HAP-1 (cell line): ENCODE measurements at regions not wholly inside any gene's neighbourhood (a gene's known extent, or its start where the extent isn't known, plus 50 kb on each side); places are given as distances from the start of the nearest gene placed in this dataset.
A peak's percentile ranks its signal among the peaks of the same experiment; 100 is the strongest.

Experiments used
- DNase-seq, 2 experiments: peaks; one replicate each; pipeline ENCODE4 v3.0.0-alpha.2; 2016 to 2020; ENCODE audit warnings: low spot score in 2 of 2
- H3K27me3 ChIP-seq: fragments of 250-450 bp; sonication (Bioruptor Pico); 2 replicates; pipeline ENCODE4 v1.5.1; 2020; ENCODE audit warnings: low read depth, mild to moderate bottlenecking, moderate library complexity
- H3K36me3 ChIP-seq: fragments of 250-450 bp; sonication (Bioruptor Pico); replicated peaks from 2 replicates; pipeline ENCODE4 v1.5.1; 2020; ENCODE audit warnings: mild to moderate bottlenecking
- H3K4me1 ChIP-seq: fragments of 250-450 bp; sonication (Bioruptor Pico); 2 replicates; pipeline ENCODE4 v1.5.1; 2020; ENCODE audit warnings: mild to moderate bottlenecking
- H3K4me3 ChIP-seq: fragments of 250-450 bp; sonication (Bioruptor Pico); 2 replicates; pipeline ENCODE4 v1.5.1; 2020; ENCODE audit warnings: mild to moderate bottlenecking, moderate library complexity
- H3K9me3 ChIP-seq: fragments of 250-450 bp; sonication (Bioruptor Pico); 2 replicates; pipeline ENCODE4 v1.5.1; 2020; ENCODE audit warnings: mild to moderate bottlenecking, moderate library complexity
- in situ Hi-C: fragments of 300-500 bp; cut with MboI; formaldehyde crosslinking; loops from 3 replicates; pipeline ENCODE4 v1.14.3; 2020; ENCODE audit warnings: low sequenced_read_pairs, inconsistent platforms, mixed read lengths

DNA sequence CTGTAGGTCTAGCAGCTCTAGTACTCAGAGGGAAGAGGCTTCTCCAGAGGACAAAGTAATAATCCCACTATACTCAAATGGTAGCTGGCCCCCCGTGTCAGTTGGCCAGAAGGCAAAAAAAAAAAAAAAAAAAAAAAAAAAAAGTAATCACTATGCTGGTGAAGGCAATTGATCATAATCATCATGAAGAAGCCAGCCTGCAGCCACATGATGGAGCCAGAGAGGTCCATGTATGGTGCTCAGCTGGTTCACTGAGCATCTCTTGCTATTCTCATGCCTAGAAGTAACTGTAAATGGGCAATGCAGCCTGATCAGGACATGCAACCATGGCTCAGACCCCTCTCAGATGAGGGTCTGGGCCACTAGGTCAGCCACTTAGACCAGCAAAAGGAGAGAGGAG lies 378.8 kb downstream of the MED13L start:
- in situ Hi-C loops: no loop called here
- H3K4me3 ChIP-seq: no peak overlapping the region
- no peaks in the 10 kb centered on the region for H3K4me1 ChIP-seq
- no peak for DNase-seq
- H3K9me3 ChIP-seq: no peaks in the 10 kb centered on the region
- peaks cover 3% of the 10 kb centered on the region for H3K27me3 ChIP-seq
- H3K36me3 ChIP-seq: no peaks in the 10 kb centered on the region

DNA sequence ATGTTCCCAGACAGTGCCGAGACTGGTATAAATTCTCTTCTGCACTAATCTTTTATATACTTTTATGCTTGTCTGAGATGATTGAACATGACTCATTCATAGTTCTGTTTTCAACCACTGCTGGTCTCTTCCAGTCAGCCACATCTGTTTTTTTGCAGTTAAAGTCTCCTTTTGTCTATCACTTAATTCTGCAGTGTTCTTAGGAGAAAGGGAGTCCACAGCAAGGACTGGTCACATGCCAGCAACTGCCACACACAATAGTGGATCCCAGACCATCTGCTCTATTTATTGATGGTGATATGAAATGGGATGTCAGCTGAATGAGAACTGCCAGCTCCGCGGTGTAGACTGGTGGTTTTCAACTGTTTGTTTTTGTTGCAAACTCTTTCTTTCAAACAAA lies 379.8 kb downstream of the MED13L start:
- no peaks in the 10 kb centered on the region for H3K9me3 ChIP-seq
- H3K4me1 ChIP-seq: no peaks in the 10 kb centered on the region
- DNase-seq: no peak
- H3K27me3 ChIP-seq: peaks cover 3% of the 10 kb centered on the region
- no peaks in the 10 kb centered on the region for H3K36me3 ChIP-seq
- no peak overlapping the region for H3K4me3 ChIP-seq
- in situ Hi-C loops: no loop called here

DNA sequence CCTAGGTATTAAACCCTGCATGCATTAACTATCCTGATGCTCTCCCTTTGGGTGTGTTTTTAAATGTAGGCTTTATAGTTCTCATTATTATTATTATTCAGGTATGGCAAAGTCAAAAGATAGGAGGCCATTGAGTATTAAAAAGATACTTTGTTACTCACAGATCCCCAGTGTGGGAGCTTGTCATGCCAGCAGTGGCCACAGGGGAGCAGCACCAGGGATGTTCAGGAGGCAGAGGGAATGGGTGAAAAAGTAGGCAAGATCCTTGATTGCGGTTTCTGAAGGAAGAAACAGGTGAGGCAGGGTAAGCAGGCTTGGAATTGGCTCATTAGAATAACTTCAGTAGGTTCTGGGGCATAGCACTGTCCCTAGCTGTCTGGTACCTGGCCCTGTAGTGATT lies 382.2 kb downstream of the MED13L start:
- in situ Hi-C loops: no loop called here

DNA sequence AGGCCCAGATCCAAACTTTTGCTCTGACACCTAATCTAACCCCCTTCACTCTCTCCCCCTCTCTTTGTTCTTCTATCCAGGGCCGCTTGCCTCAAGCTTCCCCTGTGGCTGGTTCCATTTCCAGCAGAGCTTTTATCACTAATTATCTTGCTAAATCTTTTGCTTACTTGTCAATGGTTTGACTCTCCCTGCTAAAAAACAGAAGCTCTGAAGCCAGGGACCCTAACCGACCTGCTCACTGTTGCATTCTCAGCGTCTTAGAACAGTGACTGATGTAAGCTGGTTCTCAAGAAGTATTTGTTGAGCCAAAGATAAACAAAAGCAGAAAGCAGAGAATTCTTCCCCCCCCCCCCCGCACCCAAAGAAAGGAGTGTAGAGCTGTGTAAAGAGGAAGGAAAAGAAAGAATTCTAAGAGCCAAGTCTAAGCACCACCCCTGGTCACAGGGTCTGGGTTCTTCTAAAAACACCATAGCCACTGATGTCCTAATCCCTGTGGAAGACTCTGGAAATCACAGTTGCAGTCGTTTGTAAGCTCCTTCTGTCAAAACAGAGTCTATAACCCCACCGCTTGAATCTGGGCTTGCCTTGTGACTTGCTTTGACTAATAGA lies 385.8 kb downstream of the MED13L start:
- in situ Hi-C loops: no loop called here
- H3K27me3 ChIP-seq: 0 out of 2 replicates have a peak, but pooled peaks cover 3% of the 10 kb centered on the region
- DNase-seq: no peak
- H3K9me3 ChIP-seq: no peaks in the 10 kb centered on the region
- H3K4me1 ChIP-seq: no peaks in the 10 kb centered on the region
- H3K36me3 ChIP-seq: no peaks in the 10 kb centered on the region
- no peak overlapping the region for H3K4me3 ChIP-seq

More for the DNA sequence above, 382.2 kb downstream of the MED13L start:
- H3K4me3 ChIP-seq: no peak overlapping the region
- 0 out of 2 replicates have a peak, but pooled peaks cover 3% of the 10 kb centered on the region for H3K27me3 ChIP-seq
- H3K9me3 ChIP-seq: no peaks in the 10 kb centered on the region
- H3K36me3 ChIP-seq: no peaks in the 10 kb centered on the region
- H3K4me1 ChIP-seq: no peaks in the 10 kb centered on the region
- peak in 1 of 2 experiments; percentile 53 for DNase-seq

- Histone ChIP-seq H3K36me3 (no peaks in the 10 kb centered on the region), H3K9me3 (no peaks in the 10 kb centered on the region), H3K27me3 (peaks cover 6% of the 10 kb centered on the region; the same call in 1 of the 2 replicates), H3K4me3 (no peak overlapping the region), H3K4me1 (no peaks in the 10 kb centered on the region)
- no peak for DNase-seq
- in situ Hi-C loops: no loop called here
Observed at GRCh38 chr12:115886666-115887065, 390.8 kb downstream of the MED13L start.

- H3K4me1 ChIP-seq: no peaks in the 10 kb centered on the region
- no peaks in the 10 kb centered on the region for H3K9me3 ChIP-seq
- H3K27me3 ChIP-seq: peaks cover 6% of the 10 kb centered on the region; the same call in 1 of the 2 replicates
- no peak for DNase-seq
- H3K4me3 ChIP-seq: no peak overlapping the region
- in situ Hi-C loops: no loop called here
- no peaks in the 10 kb centered on the region for H3K36me3 ChIP-seq
Observed at GRCh38 chr12:115885040-115885690, 392.3 kb downstream of the MED13L start.

- no peak for DNase-seq
- no peaks in the 10 kb centered on the region for H3K9me3 ChIP-seq
- H3K36me3 ChIP-seq: no peaks in the 10 kb centered on the region
- in situ Hi-C loops: no loop called here
- H3K27me3 ChIP-seq: peaks cover 8% of the 10 kb centered on the region; the same call in 1 of the 2 replicates
- H3K4me3 ChIP-seq: no peak overlapping the region
- H3K4me1 ChIP-seq: no peaks in the 10 kb centered on the region
Observed at GRCh38 chr12:115882936-115883335, 394.6 kb downstream of the MED13L start.

- in situ Hi-C loops: no loop called here
- Histone ChIP-seq H3K27me3 (peaks cover 4% of the 10 kb centered on the region; the same call in 1 of the 2 replicates), H3K4me1 (no peaks in the 10 kb centered on the region), H3K36me3 (no peaks in the 10 kb centered on the region), H3K9me3 (no peaks in the 10 kb centered on the region), H3K4me3 (no peak overlapping the region)
- no peak for DNase-seq
Observed at GRCh38 chr12:115880238-115880637, 397.3 kb downstream of the MED13L start.

- Histone ChIP-seq H3K4me3 (no peak overlapping the region), H3K9me3 (no peaks in the 10 kb centered on the region), H3K27me3 (peaks cover 2% of the 10 kb centered on the region; the same call in 1 of the 2 replicates), H3K4me1 (no peaks in the 10 kb centered on the region), H3K36me3 (no peaks in the 10 kb centered on the region)
- DNase-seq: no peak
- in situ Hi-C loops: no loop called here
Observed at GRCh38 chr12:115879354-115879753, 398.1 kb downstream of the MED13L start.

DNA sequence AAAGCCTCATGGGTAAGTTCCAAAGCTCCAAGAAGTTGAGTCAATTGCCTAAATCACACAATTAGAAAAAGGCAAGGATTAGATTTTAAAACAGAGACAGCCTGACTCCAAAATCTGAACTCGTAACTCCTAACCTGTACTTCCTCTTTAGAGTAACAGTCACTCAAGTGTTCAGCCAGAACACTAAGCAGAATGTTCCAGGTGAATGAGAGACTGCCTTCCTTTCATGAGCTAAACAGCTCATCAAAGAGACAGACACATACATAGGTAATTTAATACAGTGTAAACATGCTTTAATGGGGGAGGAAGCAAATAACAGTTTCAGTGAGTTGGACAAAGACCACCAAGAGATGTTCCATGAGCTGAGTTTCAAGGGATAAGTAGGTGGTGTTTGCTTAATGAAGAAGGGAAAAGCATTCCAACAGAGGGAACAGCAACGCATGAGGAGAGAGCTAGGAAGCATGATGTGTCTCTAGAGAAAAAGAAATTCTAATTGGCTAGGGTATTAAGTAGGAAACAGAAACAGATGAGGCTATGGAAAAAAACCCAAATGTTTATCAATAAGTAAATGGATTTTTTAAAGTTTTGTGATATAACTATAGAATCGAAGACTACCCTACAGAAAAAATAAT lies 403.9 kb downstream of the MED13L start:
- Histone ChIP-seq H3K4me3 (no peak overlapping the region), H3K4me1 (no peaks in the 10 kb centered on the region), H3K36me3 (no peaks in the 10 kb centered on the region), H3K27me3 (peaks cover under 1% of the 10 kb centered on the region; the same call in 1 of the 2 replicates), H3K9me3 (no peaks in the 10 kb centered on the region)
- in situ Hi-C loops: no loop called here
- no peak for DNase-seq

- no peak for DNase-seq
- H3K4me3 ChIP-seq: no peak overlapping the region
- no peaks in the 10 kb centered on the region for H3K27me3 ChIP-seq
- H3K4me1 ChIP-seq: no peaks in the 10 kb centered on the region
- no peaks in the 10 kb centered on the region for H3K36me3 ChIP-seq
- in situ Hi-C loops: no loop called here
- H3K9me3 ChIP-seq: no peaks in the 10 kb centered on the region
Observed at GRCh38 chr12:115872919-115873357, 404.6 kb downstream of the MED13L start.

GRCh38 chr12:115872212-115872611 lies 405.3 kb downstream of the MED13L start:
- no peaks in the 10 kb centered on the region for H3K4me1 ChIP-seq
- no peaks in the 10 kb centered on the region for H3K36me3 ChIP-seq
- no peak for DNase-seq
- H3K9me3 ChIP-seq: no peaks in the 10 kb centered on the region
- no peak overlapping the region for H3K4me3 ChIP-seq
- no peaks in the 10 kb centered on the region for H3K27me3 ChIP-seq
- in situ Hi-C loops: no loop called here

DNA sequence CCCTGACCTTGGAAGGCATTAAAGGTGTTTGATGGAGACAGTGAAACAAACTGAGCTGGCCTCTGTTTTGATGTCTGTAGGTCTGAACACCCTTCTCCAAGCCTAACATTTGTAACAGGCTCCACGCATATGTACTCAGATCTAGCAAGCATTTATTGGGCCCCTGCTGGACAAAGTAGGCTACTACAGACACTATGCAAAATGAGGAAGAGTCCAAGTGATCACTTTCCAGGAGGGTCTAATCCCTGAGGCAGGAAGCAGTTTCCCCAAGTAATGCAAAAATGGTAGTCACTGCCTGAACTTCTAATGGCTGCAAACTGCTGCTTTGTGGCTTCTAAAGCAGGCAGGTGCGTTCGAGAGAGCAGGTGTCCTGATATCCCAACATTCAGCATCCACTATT lies 405.8 kb downstream of the MED13L start:
- peak; percentile 51 to 59 for DNase-seq
- Histone ChIP-seq H3K36me3 (no peaks in the 10 kb centered on the region), H3K27me3 (no peaks in the 10 kb centered on the region), H3K4me3 (no peak overlapping the region), H3K9me3 (no peaks in the 10 kb centered on the region), H3K4me1 (no peaks in the 10 kb centered on the region)
- in situ Hi-C loops: no loop called here

DNA sequence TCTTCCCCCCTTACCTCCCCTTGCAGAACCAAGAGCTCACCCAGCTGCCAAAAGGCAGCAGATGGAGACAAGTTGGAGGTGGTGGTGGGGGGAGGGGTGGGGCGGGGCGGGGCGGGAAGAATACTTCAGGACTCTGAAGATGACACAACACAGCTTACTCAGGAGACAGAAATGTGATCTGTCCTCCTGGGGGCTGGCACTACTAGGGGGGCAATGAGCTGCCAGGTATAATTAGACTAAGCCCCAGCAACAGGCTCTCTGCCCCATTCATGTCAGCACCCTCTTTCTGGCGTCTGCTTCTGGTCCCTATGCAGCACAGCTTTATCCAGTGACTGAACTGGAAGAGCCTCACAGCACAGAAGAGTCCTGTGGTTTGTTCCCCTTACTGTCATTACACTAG lies 407.0 kb downstream of the MED13L start:
- in situ Hi-C loops: no loop called here

More for the DNA sequence above, 407.0 kb downstream of the MED13L start:
- Histone ChIP-seq H3K4me3 (no peak overlapping the region), H3K27me3 (no peaks in the 10 kb centered on the region), H3K36me3 (no peaks in the 10 kb centered on the region), H3K9me3 (no peaks in the 10 kb centered on the region), H3K4me1 (no peaks in the 10 kb centered on the region)
- no peak for DNase-seq
